T1000 (cell line): ENCODE measurements at regions not wholly inside any gene's neighbourhood (a gene's known extent, or its start where the extent isn't known, plus 50 kb on each side); places are given as distances from the start of the nearest gene placed in this dataset.

Experiments
- DNase-seq: peaks from one replicate; lab custom pipeline; 2025; ENCODE audit warnings: mixed read lengths; lab: John Stamatoyannopoulos, UW

- no peak for DNase-seq
Observed at GRCh38 chr2:6355886-6356761, 509.6 kb downstream of the CMPK2 start.

- DNase-seq: no peak
Observed at GRCh38 chr2:6358546-6358945, 507.2 kb downstream of the CMPK2 start.

DNA sequence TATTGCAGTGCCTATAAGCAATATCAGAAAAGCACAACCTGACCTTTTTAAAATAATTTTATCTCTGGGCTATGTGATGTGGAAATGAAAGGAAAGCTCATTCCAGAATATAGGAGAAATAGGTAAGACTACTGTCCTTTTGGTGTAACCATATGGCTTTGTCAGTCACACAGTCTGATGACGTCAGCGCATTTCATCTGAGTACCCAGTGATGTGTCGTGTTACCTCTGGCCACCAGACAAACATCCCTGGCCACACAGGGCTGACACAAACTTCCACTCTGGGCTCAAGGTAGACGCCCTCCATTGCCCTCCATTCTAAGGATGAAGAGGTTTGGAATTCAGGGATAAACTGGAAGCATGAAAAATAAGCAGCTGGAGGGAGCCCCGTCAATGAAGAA is 506.7 kb downstream of the CMPK2 start:
- no peak for DNase-seq

GRCh38 chr2:6359964-6360363 is 505.7 kb downstream of the CMPK2 start:
- DNase-seq: no peak

DNA sequence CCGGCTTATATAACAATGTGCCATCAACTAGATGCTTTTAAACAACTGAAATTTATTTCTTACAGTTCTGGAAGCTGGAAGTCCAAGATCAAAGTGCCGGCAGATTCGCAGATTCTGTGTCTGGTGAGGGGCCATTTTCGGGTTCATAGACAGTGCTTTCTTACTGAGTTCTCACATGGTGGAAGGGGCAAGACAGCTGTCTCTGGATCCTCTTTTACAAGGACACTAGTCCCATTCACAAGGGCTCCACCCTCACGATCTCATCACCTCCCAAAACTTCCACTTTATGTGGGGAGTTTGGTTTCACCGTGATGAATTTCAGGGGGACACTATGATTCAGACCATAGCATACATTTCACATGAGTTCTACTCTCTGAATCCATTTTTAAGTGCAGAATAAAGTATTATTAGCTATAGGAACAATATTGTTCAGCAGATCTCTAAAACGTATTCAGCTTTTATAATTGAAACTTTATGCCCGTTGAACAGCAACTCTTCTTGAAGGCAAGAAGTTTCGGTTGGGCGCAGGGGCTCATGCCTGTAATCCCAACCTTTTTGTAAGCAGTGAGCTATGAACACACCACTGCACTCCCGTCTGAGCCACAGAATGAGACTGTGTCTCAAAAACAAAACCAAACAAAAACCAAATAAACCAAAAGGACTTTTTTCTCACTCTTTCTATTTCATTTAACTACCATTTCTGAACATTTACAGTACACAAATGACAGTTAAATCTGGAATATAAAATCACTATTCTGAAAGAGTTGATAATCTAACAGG is 502.8 kb downstream of the CMPK2 start:
- DNase-seq: no peak

DNA sequence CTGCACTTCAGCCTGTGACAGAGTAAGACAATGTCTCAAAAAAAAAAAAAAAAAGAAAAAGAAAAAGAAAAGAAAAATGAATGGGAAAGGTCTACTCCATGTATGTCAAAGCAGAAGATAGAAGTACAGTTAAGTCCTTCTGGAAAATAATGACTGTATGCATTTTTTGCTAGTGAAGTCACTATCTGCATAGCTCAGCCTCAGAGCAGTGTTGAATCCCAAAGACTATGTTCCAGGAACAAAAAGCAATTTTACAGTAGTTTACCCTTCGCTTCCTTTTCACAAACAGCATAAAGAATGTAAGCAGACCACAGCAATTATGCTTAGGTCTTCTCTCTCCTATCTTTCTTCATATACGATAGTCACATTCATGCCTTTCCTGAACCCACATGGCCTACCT is 497.4 kb downstream of the CMPK2 start:
- DNase-seq: no peak

- DNase-seq: no peak
Observed at GRCh38 chr2:6369266-6369665, 496.4 kb downstream of the CMPK2 start.

- no peak for DNase-seq
Observed at GRCh38 chr2:6370753-6371551, 494.8 kb downstream of the CMPK2 start.

DNA sequence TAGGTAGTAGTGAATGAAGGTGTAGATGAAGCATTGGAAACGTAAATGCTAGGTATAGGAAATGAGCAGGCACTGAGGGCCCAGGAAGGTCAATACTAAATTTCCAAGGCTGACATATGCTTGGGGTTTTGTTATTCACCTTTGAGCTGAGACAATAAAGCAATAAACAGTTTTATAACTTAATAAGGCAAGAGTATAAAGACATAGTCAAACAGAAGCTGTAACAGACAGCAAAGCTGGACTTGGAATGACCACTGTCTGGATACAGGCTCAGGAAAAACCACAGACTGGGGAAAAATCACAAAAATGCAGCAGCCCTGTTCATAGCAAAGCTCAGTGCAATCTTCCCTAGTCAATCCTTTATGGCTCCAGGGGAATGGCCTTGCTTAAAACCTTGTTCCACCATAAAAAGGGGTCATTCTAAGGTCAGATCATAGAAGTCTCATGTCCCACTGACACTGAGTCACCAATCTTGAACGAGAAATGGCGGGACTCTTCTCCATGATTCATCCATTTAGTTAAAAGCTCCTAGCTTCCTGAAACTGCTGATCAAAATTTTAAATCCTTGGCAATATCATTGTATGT is 493.3 kb downstream of the CMPK2 start:
- DNase-seq: peak; percentile 49

DNA sequence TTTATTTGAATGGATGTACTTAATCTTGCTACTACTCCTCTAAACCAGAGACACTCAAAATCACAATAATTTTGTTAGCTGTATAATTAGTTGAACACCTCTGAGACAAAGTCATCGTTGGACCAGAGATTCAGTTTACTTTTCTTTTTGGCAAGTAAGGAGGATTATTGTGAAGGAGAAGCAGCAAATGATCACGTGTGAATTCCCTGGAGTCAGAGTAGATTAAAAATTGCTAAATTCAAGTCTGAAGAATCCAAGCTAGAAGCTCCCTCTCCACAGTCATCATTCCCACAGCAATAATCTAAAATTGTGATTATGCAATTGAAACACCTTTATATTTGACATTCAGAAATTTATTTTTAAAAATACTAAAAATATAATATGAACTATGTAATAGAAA is 484.4 kb downstream of the CMPK2 start:
- no peak for DNase-seq

GRCh38 chr2:6384341-6384740 is 481.4 kb downstream of the CMPK2 start:
- DNase-seq: no peak

DNA sequence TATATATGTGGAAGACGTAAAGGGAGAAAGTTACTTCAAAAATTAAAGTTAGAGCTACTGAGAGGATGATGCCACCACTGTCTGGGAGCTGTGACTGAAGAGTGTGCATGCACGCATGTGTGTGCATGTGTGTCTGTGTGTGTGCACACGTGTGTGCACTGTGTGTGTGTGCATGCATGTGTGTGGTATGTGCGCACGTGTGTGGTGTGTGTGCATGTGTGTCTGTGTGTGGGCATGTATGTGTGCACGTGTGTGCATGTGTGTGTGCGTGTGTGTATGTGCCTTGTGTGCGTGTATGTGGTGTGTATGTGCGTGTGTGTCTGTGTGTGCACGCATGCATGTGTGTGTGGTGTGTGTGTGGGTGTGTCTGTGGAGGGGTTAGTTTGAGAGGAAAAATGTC is 473.4 kb downstream of the CMPK2 start:
- no peak for DNase-seq

- no peak for DNase-seq
Observed at GRCh38 chr2:6392966-6393365, 472.7 kb downstream of the CMPK2 start.

- DNase-seq: no peak
Observed at GRCh38 chr2:6393819-6394218, 471.9 kb downstream of the CMPK2 start.

GRCh38 chr2:6394276-6394675 is 471.4 kb downstream of the CMPK2 start:
- no peak for DNase-seq

DNA sequence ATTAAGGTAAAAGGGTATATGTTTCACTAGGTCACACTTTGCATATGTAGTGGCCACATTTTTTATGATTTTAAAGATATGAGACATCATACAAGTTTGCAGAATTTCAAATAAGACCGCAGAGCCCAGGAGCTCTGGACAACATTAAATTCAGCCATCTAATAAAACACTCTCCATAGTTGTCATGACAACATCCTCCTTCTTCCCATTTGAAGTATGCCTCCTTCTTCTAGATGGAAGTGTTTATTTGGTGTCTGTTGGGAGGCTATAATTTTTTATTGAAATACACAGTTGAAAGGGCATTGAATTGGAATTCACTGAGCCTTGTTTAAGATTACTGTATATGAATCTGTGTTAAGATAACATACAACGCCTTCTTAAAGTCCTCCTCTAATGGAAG is 467.3 kb downstream of the CMPK2 start:
- no peak for DNase-seq

DNA sequence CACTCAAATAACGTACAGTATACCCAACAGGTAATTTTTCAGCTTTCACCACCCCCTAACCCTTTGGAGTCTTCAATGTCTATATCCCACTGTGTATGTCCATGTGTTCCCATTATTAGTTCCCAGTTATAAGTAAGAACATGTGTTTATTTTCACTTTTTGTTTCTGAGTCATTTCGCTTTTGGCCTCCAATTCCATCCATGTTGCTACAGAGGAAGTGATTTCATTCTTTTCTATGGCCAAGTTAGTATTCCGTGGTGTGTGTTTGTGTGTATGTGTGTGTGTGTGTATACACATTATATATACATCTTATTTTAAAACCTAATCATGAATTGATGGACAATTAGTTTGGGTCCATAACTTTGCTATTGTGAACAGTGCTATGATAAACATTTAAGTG is 464.4 kb downstream of the CMPK2 start:
- DNase-seq: no peak

GRCh38 chr2:6408057-6408456 is 457.6 kb downstream of the CMPK2 start:
- no peak for DNase-seq

- no peak for DNase-seq
Observed at GRCh38 chr2:6410313-6410712, 455.4 kb downstream of the CMPK2 start.

DNA sequence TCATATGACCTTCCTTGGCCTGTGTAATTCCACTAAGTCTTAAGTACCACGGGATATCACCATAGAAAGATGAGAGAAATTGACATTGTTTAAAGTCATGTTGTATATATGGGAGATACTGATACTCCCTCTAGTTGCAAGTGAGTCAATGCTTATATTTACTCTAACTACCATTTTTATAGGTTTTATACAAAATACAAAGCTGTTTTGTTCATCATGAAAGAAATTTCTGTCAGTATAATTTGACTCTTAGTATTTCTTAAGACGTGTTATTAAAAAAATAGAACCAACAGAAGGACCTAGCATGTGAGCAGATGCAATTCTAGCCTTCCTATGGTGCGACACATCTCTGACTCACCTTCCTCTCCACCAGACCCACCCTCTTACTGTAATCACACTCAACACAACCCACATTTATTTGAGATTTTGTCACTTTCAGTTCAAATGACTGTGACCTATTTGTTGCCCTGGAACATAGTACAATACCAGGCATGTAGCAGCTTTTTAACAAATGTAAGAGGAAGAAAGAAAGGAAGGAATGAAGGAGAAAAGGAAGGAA is 453.1 kb downstream of the CMPK2 start:
- DNase-seq: no peak

DNA sequence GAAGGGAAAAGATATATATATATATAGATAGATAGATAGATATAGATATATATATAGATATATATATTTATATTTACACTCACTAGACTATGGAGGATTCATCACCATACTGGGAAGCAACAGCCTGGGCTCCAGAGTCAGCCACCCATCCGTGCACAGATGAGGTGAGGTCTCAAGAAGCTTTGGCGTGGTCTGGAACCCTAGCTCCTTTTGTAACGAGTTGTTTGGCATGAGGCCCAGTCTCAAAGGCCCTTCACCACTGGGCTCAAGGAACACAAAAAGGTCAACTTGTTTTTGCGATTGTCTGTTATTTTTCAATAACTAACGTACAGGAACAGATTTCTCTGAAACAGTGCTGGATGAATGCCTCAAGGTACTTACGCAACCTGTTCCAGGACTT is 448.7 kb downstream of the CMPK2 start:
- DNase-seq: no peak

- DNase-seq: no peak
Observed at GRCh38 chr2:6418291-6418690, 447.4 kb downstream of the CMPK2 start.
